ENCODE measurements at regions not wholly inside any gene's neighbourhood (a gene's known extent, or its start where the extent isn't known, plus 50 kb on each side); places are given as distances from the start of the nearest gene placed in this dataset.

DNA sequence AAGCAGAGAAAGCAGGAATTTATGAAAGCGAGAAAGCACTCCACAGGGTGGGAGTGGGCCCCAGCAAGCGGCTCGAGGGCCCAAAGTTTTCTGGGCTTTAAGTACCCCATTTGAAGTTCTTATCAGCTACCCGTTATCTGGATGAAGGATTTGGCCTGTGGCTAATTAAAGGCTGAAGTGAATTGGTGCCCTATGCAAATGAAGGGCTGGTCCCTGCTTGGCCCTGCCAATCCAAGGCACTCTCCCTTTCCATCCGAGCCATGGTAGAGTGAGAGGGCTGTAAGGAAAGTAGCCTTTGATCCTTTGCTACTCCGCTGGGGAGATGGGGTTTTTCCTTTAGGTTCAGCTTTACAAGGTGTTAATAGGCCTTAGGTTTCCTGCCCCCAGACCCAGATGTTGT lies 469.3 kb upstream of the CFAP20DC start:
- TF ChIP-seq POLR2A (IDR thresholded peaks at IDR 0.05): no peak
- TF ChIP-seq, protein P1, sequence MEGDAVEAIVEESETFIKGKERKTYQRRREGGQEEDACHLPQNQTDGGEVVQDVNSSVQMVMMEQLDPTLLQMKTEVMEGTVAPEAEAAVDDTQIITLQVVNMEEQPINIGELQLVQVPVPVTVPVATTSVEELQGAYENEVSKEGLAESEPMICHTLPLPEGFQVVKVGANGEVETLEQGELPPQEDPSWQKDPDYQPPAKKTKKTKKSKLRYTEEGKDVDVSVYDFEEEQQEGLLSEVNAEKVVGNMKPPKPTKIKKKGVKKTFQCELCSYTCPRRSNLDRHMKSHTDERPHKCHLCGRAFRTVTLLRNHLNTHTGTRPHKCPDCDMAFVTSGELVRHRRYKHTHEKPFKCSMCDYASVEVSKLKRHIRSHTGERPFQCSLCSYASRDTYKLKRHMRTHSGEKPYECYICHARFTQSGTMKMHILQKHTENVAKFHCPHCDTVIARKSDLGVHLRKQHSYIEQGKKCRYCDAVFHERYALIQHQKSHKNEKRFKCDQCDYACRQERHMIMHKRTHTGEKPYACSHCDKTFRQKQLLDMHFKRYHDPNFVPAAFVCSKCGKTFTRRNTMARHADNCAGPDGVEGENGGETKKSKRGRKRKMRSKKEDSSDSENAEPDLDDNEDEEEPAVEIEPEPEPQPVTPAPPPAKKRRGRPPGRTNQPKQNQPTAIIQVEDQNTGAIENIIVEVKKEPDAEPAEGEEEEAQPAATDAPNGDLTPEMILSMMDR (IDR thresholded peaks at IDR 0.05): no peak
- TF ChIP-seq POLR2AphosphoS5 (IDR thresholded peaks at IDR 0.05; ENCODE audit: insufficient read depth in 1 of 2, low read depth in 1 of 2): no peak
- Histone ChIP-seq H3K4me1 (no peaks in the 10 kb centered on the region), H3K4me3 (no peak overlapping the region), H3K27ac (no peak overlapping the region), H3K27me3 (no peaks in the 10 kb centered on the region), H3K9me3 (no peaks in the 10 kb centered on the region), H3K36me3 (no peaks in the 10 kb centered on the region)
- intact Hi-C loops (cut with DNase I): no loop called here
- no peak for DNase-seq (ENCODE audit: extremely low spot score in 2 of 2)

GRCh38 chr3:59518283-59519055 lies 468.6 kb upstream of the CFAP20DC start:
- H3K4me1 ChIP-seq: no peaks in the 10 kb centered on the region
- no peaks in the 10 kb centered on the region for H3K27me3 ChIP-seq
- no peak overlapping the region for H3K4me3 ChIP-seq
- H3K9me3 ChIP-seq: no peaks in the 10 kb centered on the region
- H3K27ac ChIP-seq: no peak overlapping the region
- H3K36me3 ChIP-seq: no peaks in the 10 kb centered on the region
- no peak for DNase-seq (ENCODE audit: extremely low spot score in 2 of 2)
- intact Hi-C loops (cut with DNase I): no loop called here
- TF ChIP-seq POLR2AphosphoS5 (IDR thresholded peaks at IDR 0.05; ENCODE audit: insufficient read depth in 1 of 2, low read depth in 1 of 2): no peak
- no peak for TF ChIP-seq POLR2A (IDR thresholded peaks at IDR 0.05)
- TF ChIP-seq, protein P1 (IDR thresholded peaks at IDR 0.05): no peak

GRCh38 chr3:59517388-59517787 lies 467.6 kb upstream of the CFAP20DC start:
- intact Hi-C loops (cut with DNase I): no loop called here
- DNase-seq (ENCODE audit: extremely low spot score in 2 of 2): no peak
- H3K27ac ChIP-seq: no peak overlapping the region
- no peaks in the 10 kb centered on the region for H3K4me1 ChIP-seq
- H3K27me3 ChIP-seq: no peaks in the 10 kb centered on the region
- no peak for TF ChIP-seq POLR2AphosphoS5 (IDR thresholded peaks at IDR 0.05; ENCODE audit: insufficient read depth in 1 of 2, low read depth in 1 of 2)
- TF ChIP-seq, protein P1 (IDR thresholded peaks at IDR 0.05): no peak
- no peaks in the 10 kb centered on the region for H3K36me3 ChIP-seq
- H3K9me3 ChIP-seq: no peaks in the 10 kb centered on the region
- no peak overlapping the region for H3K4me3 ChIP-seq

DNA sequence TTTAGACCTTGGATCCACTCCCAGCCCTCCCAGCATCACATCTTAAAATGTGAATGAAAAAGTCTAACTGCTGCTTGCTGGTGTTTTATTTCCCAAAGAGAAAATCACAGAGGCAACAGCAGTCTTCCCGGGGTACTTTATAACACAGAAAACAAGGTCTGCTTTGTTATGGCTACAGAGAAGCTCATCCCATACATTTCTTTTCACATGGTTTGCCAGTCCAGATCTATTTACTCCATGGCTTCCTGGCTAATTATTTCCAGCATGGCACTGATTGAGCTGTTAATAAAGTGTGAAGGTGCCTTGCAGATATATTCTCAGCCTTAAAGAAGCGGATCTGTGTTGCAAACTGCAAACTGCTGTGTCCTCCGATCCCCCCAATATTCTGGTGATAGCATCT lies 466.1 kb upstream of the CFAP20DC start:
- no peak overlapping the region for H3K27ac ChIP-seq
- no peak for TF ChIP-seq POLR2A (IDR thresholded peaks at IDR 0.05)
- TF ChIP-seq, protein P1 (IDR thresholded peaks at IDR 0.05): no peak
- no peak for TF ChIP-seq POLR2AphosphoS5 (IDR thresholded peaks at IDR 0.05; ENCODE audit: insufficient read depth in 1 of 2, low read depth in 1 of 2)
- H3K4me3 ChIP-seq: no peak overlapping the region
- H3K4me1 ChIP-seq: no peaks in the 10 kb centered on the region
- H3K36me3 ChIP-seq: no peaks in the 10 kb centered on the region
- no peak for DNase-seq (ENCODE audit: extremely low spot score in 2 of 2)
- H3K9me3 ChIP-seq: no peaks in the 10 kb centered on the region
- H3K27me3 ChIP-seq: no peaks in the 10 kb centered on the region
- intact Hi-C loops (cut with DNase I): no loop called here

DNA sequence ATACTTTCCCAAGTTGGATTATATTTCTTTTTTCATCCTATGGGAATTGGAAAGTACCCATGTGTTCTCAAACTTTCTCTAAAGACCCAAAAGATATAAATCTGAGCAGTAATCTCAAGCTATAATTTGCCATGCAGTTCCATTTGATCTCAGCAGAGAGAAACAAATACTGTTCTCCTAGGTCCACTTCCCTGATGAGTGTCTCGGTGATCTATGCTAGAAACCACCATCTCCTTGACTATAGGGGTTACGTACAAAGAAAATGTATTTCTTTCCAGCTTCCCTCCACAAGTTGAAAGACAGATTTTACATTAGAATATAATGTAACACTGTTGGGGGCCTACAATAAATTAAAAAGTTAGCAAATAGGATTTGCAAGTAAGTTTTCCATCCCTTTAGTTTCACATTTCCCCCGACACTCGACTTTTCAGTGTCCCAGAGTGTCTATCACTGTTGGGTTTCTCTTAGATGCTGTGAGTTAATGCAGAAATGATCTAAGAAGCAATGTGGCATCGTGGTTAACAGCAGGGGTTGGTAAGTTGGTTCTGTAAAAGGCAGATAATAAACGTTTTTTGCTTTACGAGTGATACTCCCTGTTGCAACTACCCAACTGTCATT lies 465.1 kb upstream of the CFAP20DC start:
- H3K27me3 ChIP-seq: no peaks in the 10 kb centered on the region
- H3K4me3 ChIP-seq: no peak overlapping the region
- no peaks in the 10 kb centered on the region for H3K9me3 ChIP-seq
- no peaks in the 10 kb centered on the region for H3K4me1 ChIP-seq
- no peaks in the 10 kb centered on the region for H3K36me3 ChIP-seq
- TF ChIP-seq POLR2AphosphoS5 (IDR thresholded peaks at IDR 0.05; ENCODE audit: insufficient read depth in 1 of 2, low read depth in 1 of 2) (no peak), POLR2A (IDR thresholded peaks at IDR 0.05) (no peak)
- TF ChIP-seq, protein P1 (IDR thresholded peaks at IDR 0.05): no peak
- no peak overlapping the region for H3K27ac ChIP-seq
- intact Hi-C loops (cut with DNase I): no loop called here
- no peak for DNase-seq (ENCODE audit: extremely low spot score in 2 of 2)

Measured in vagina (tissue), 2 donors.